HCT116 (cell line): ENCODE measurements at regions not wholly inside any gene's neighbourhood (a gene's known extent, or its start where the extent isn't known, plus 50 kb on each side); places are given as distances from the start of the nearest gene placed in this dataset.

ENCODE experiments used
- ATAC-seq: fragments of 200-7000 bp; cut with Tn5 transposase; 2 replicates; pipeline ENCODE4 v1.9.1; 2020; ENCODE audit warnings: mild to moderate bottlenecking, moderate library complexity
- BruUV-seq: library from RNA; stranded (reverse); fragments of 400-500 nt; replicated peaks from 2 replicates; lab custom pipeline; 2021; lab: Mats Ljungman, UMichigan
- CTCF ChIA-PET: fragments of 300-600 bp; sonication (Branson Sonifier 250); formaldehyde crosslinking; loops from one replicate; lab custom pipeline; 2021; ENCODE audit warnings: antibody characterized with exemption; lab: Charles Lee
- POLR2A ChIA-PET: fragments of 300-600, 350-600 bp; sonication (Branson Sonifier 250); formaldehyde crosslinking; loops from one replicate; lab custom pipeline; 2021; ENCODE audit warnings: antibody characterized with exemption; lab: Charles Lee
- RAD21 ChIA-PET, 2 experiments: fragments of 300-600 bp; sonication (Branson Sonifier 250); formaldehyde crosslinking; loops; one replicate each; lab custom pipeline; 2023; ENCODE audit warnings: low total read pairs in 2 of 2; ENCODE audit not compliant: uncharacterized antibody in 2 of 2, unreplicated experiment in 2 of 2, low non-redundant PET in 1 of 2; lab: Charles Lee
- DNase-seq: peaks from one replicate; pipeline ENCODE4 v3.0.0-alpha.2; 2010; ENCODE audit warnings: low read depth, low spot score
- H2AFZ ChIP-seq: fragments of 200-600 bp; shearing (Covaris generic), sonication (generic); 2 replicates; pipeline ENCODE4 v1.6.1; 2017; ENCODE audit warnings: low read depth, mixed run types, mixed read lengths, antibody characterized with exemption, low read length; ENCODE audit not compliant: poor library complexity, severe bottlenecking
- H3K27ac ChIP-seq: 2 replicates; pipeline ENCODE4 v1.5.1; 2012; ENCODE audit warnings: low read depth, low read length
- H3K27me3 ChIP-seq: fragments of 200-600 bp; sonication (generic); 2 replicates; pipeline ENCODE4 v1.6.1; 2016; ENCODE audit warnings: mixed run types, low read length, mixed read lengths; ENCODE audit not compliant: insufficient read depth
- H3K36me3 ChIP-seq, 2 experiments: fragments of 200-500 bp in 1 of 2; fragments of 200-600 bp in 1 of 2; sonication (Bioruptor generic) in 1 of 2; sonication (generic) in 1 of 2; 2 replicates each; pipeline versions ENCODE4 v1.5.1 to v1.6.1; 2014 to 2016; ENCODE audit warnings: low read length in 2 of 2, inconsistent platforms in 1 of 2, mixed read lengths in 1 of 2, mixed run types in 1 of 2; ENCODE audit not compliant: insufficient read depth in 2 of 2, control insufficient read depth in 1 of 2
- H3K4me1 ChIP-seq, 2 experiments: fragments of 200-600 bp in 1 of 2; sonication (generic) in 1 of 2; 2 replicates each; pipeline versions ENCODE4 v1.5.1 to v1.6.1; 2012 to 2017; ENCODE audit warnings: low read length in 2 of 2, inconsistent platforms in 1 of 2, mild to moderate bottlenecking in 1 of 2, mixed read lengths in 1 of 2, mixed run types in 1 of 2, moderate library complexity in 1 of 2; ENCODE audit not compliant: insufficient read depth in 2 of 2, control insufficient read depth in 1 of 2
- H3K4me2 ChIP-seq: fragments of 200-600 bp; sonication (generic); 2 replicates; pipeline ENCODE4 v1.6.1; 2017; ENCODE audit warnings: mixed run types, low read length, mixed read lengths
- H3K4me3 ChIP-seq, 2 experiments: fragments of 200-600 bp in 1 of 2; sonication (generic) in 1 of 2; replicated peaks in 1 of 2; 2 replicates each; pipeline ENCODE4 v1.5.1; 2011 to 2016; ENCODE audit warnings: low read length in 2 of 2, control low read depth in 1 of 2, low read depth in 1 of 2, mild to moderate bottlenecking in 1 of 2, mixed read lengths in 1 of 2, mixed run types in 1 of 2
- H3K79me2 ChIP-seq: fragments of 200-600 bp; sonication (generic); 2 replicates; pipeline ENCODE4 v1.6.1; 2017; ENCODE audit warnings: mild to moderate bottlenecking, mixed run types, low read length, moderate library complexity, mixed read lengths; ENCODE audit not compliant: insufficient read depth
- H3K9ac ChIP-seq: fragments of 200-600 bp; sonication (generic); 2 replicates; pipeline ENCODE4 v1.6.1; 2016; ENCODE audit warnings: low read length, mixed read lengths
- H3K9me2 ChIP-seq: fragments of 200-600 bp; sonication (generic), shearing (Covaris generic); 2 replicates; pipeline ENCODE4 v1.6.1; 2017; ENCODE audit warnings: mixed run types, mild to moderate bottlenecking, moderate library complexity; ENCODE audit not compliant: insufficient read depth
- H3K9me3 ChIP-seq, 2 experiments: fragments of 200-500 bp in 1 of 2; fragments of 200-600 bp in 1 of 2; sonication (Bioruptor generic) in 1 of 2; sonication (generic) in 1 of 2; 2 replicates each; pipeline ENCODE4 v1.6.1; 2014 to 2017; ENCODE audit warnings: low read length in 2 of 2, mixed read lengths in 2 of 2, inconsistent platforms in 1 of 2, low read depth in 1 of 2, mild to moderate bottlenecking in 1 of 2, mixed run types in 1 of 2, moderate library complexity in 1 of 2; ENCODE audit not compliant: control insufficient read depth in 1 of 2, insufficient read depth in 1 of 2
- H4K20me1 ChIP-seq: fragments of 200-600 bp; sonication (generic), shearing (Covaris generic); 2 replicates; pipeline ENCODE4 v1.6.1; 2017; ENCODE audit warnings: mixed run types, mild to moderate bottlenecking, moderate library complexity; ENCODE audit not compliant: insufficient read depth
- ATF3 ChIP-seq: IDR thresholded peaks from 2 replicates; pipeline ENCODE4 v1.6.1; 2012
- POLR2A ChIP-seq: IDR thresholded peaks from 2 replicates; pipeline ENCODE4 v1.7.0; 2011; ENCODE audit warnings: borderline replicate concordance; ENCODE audit not compliant: insufficient read depth, insufficient read length; ENCODE audit errors: extremely low read depth
- POLR2AphosphoS5 ChIP-seq: IDR thresholded peaks from 2 replicates; pipeline ENCODE4 v1.6.1; 2011; ENCODE audit warnings: mild to moderate bottlenecking, low read depth, low read length, moderate library complexity
- SP1 ChIP-seq: IDR thresholded peaks from 2 replicates; pipeline ENCODE4 v1.6.1; 2012; ENCODE audit warnings: low read depth
- SRF ChIP-seq: IDR thresholded peaks from 2 replicates; pipeline ENCODE4 v1.6.1; 2012; ENCODE audit warnings: low read depth
- ZFX ChIP-seq: fragments of 450-650 bp; IDR thresholded peaks from 2 replicates; pipeline ENCODE4 v1.6.1; 2017
- ZNF274 ChIP-seq: fragments of 200-500 bp; sonication (Bioruptor generic); IDR thresholded peaks from 2 replicates; pipeline ENCODE4 v1.6.1; 2014; ENCODE audit warnings: mild to moderate bottlenecking, low read depth, low read length, inconsistent platforms
- intact Hi-C: fragments of 100-400 bp; cut with micrococcal nuclease; formaldehyde crosslinking; loops from 2 replicates; pipeline ENCODE4 v1.10.0; 2022
- TF ChIP-seq, protein P1 (sequence below), 3 experiments: fragments of 200-600 bp in 1 of 3; sonication (generic) in 1 of 3; IDR thresholded peaks in 2 of 3; conservative IDR thresholded peaks in 1 of 3; 2 replicates each; pipeline ENCODE4 v1.5.1; 2012 to 2017; ENCODE audit warnings: low read depth in 2 of 3, low read length in 2 of 3, antibody characterized with exemption in 1 of 3, borderline replicate concordance in 1 of 3, control low read depth in 1 of 3, mild to moderate bottlenecking in 1 of 3, mixed read lengths in 1 of 3, mixed run types in 1 of 3, moderate library complexity in 1 of 3; ENCODE audit not compliant: insufficient read depth in 1 of 3

DNA sequence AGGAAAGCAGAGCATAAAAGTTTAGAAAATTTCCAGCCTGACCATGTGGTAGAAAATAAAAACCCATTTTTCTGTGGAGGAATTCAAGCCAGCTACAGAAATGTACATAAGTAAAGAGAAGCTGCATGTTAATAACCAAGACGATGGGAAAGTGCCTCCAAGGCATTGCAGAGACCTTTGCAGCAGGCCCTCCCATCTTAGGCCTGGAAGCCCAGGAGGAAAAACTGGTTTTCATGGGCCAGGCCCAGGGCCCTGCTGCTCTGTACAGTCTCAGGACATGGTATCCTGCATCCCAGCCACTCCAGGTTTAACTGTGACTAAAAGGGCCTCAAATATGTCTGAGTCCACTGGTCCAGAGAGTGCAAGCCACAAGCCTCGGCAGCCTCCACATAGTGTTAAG lies 754.8 kb upstream of the RIOK2 start (continued):
- TF ChIP-seq, protein P1, sequence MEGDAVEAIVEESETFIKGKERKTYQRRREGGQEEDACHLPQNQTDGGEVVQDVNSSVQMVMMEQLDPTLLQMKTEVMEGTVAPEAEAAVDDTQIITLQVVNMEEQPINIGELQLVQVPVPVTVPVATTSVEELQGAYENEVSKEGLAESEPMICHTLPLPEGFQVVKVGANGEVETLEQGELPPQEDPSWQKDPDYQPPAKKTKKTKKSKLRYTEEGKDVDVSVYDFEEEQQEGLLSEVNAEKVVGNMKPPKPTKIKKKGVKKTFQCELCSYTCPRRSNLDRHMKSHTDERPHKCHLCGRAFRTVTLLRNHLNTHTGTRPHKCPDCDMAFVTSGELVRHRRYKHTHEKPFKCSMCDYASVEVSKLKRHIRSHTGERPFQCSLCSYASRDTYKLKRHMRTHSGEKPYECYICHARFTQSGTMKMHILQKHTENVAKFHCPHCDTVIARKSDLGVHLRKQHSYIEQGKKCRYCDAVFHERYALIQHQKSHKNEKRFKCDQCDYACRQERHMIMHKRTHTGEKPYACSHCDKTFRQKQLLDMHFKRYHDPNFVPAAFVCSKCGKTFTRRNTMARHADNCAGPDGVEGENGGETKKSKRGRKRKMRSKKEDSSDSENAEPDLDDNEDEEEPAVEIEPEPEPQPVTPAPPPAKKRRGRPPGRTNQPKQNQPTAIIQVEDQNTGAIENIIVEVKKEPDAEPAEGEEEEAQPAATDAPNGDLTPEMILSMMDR (IDR thresholded peaks at IDR 0.05 in 2 of 3, conservative IDR thresholded peaks at IDR 0.05 in 1 of 3; ENCODE audit: borderline replicate concordance in 1 of 3, insufficient read depth in 1 of 3, low read depth in 2 of 3, low read length in 2 of 3) = no peak
- TF ChIP-seq ATF3 (no peak), ZNF274 (no peak), ZFX (no peak)

GRCh38 chr5:97943036-97943435 lies 760.0 kb upstream of the RIOK2 start:
- Histone ChIP-seq H3K4me1 (no peaks in the 10 kb centered on the region), H4K20me1 (no peaks in the 10 kb centered on the region), H3K4me3 (no peak overlapping the region), H3K4me2 (no peak overlapping the region), H2AFZ (no peak overlapping the region), H3K36me3 (no peaks in the 10 kb centered on the region), H3K79me2 (no peaks in the 10 kb centered on the region), H3K9me2 (no peaks in the 10 kb centered on the region), H3K9me3 (no peaks in the 10 kb centered on the region), H3K27ac (no peak overlapping the region), H3K27me3 (no peaks in the 10 kb centered on the region), H3K9ac (no peak overlapping the region)
- CTCF ChIA-PET = no interaction called here
- TF ChIP-seq ATF3 (no peak), POLR2A (no peak), SP1 (no peak), POLR2AphosphoS5 (no peak), SRF (no peak)
- TF ChIP-seq, protein P1 (IDR thresholded peaks at IDR 0.05 in 2 of 3, conservative IDR thresholded peaks at IDR 0.05 in 1 of 3; ENCODE audit: borderline replicate concordance in 1 of 3, insufficient read depth in 1 of 3, low read depth in 2 of 3, low read length in 2 of 3) = no peak
- intact Hi-C loops = no loop called here
- ATAC-seq (no peak), DNase-seq (no peak)
- BruUV-seq = no TSS peak
- RAD21 ChIA-PET = no interaction called here
- POLR2A ChIA-PET = no interaction called here
